SK-N-MC (cell line): ENCODE measurements at regions not wholly inside any gene's neighbourhood (a gene's known extent, or its start where the extent isn't known, plus 50 kb on each side); places are given as distances from the start of the nearest gene placed in this dataset.

ENCODE experiments used
- EZH2 ChIP-seq: fragments of 200-600 bp; sonication (generic); IDR thresholded peaks from one replicate; pipeline ENCODE4 v1.6.1; 2017; ENCODE audit warnings: antibody characterized with exemption
- POLR2AphosphoS5 ChIP-seq: IDR thresholded peaks from 2 replicates; pipeline ENCODE4 v1.6.1; 2012; ENCODE audit warnings: mild to moderate bottlenecking, low read depth, low read length, borderline replicate concordance

GRCh38 chr12:118603610-118604361 is 227.4 kb downstream of the SUDS3 start:
- TF ChIP-seq EZH2 (no peak), POLR2AphosphoS5 (no peak)
